Heart left ventricle (tissue), 13 donors: ENCODE measurements at regions not wholly inside any gene's neighbourhood (a gene's known extent, or its start where the extent isn't known, plus 50 kb on each side); places are given as distances from the start of the nearest gene placed in this dataset.

Experiments used
- CTCF ChIP-seq, 12 donors: fragments of 200-600 bp; sonication (generic) in 4 of 12; IDR thresholded peaks; one replicate each; pipeline versions ENCODE4 v1.5.0 to v1.8.0; 2018 to 2022; ENCODE audit warnings: antibody characterized with exemption in 12 of 12, mild to moderate bottlenecking in 5 of 12
- POLR2A ChIP-seq, 2 donors: fragments of 450-650 bp; IDR thresholded peaks; one replicate each; pipeline ENCODE4 v1.6.1; 2017; ENCODE audit warnings: antibody characterized with exemption in 2 of 2, mild to moderate bottlenecking in 2 of 2, moderate library complexity in 2 of 2
- donor health status: ischemic (EF 13 %, LVEDD 7.1; RV severe dilation, severe dysfunction).
- donor health status: DM: no; HTN: yes; CAD: no.
- donor health status: DM: no; HTN: no; CAD: no.
- donor health status: ischemic (EF 25% LVEDD 6.9; RV normal size, moderate dysfunction).
- donor health status: ischemic (EF 25% LVEDD 5.7; RV mildly dilated, moderate dysfunction).
- donor health status: ischemic (EF 35%, LVEDD 5.7; RV mildly dilated, moderate dysfunction).
- donor health status: nonischemic (EF 11% LVEDD 7.7; RV severe dilation, severe dysfunction).
- donor health status: DM: yes; HTN: yes; CAD: no.
- donor health status: PGD.
- donor health status: ischemic (EF 29% LVEDD 5.4; RV normal size, mild dysfunction).
- donor health status: nonischemic (EF 23%, LVEDD 6.1; RV moderate dilation, normal function).

GRCh38 chr1:214120951-214121350 is 133.2 kb downstream of the PROX1 start:
- no peak for TF ChIP-seq CTCF (IDR thresholded peaks at IDR 0.05)
- TF ChIP-seq POLR2A (IDR thresholded peaks at IDR 0.05): no peak
